ENCODE measurements at regions not wholly inside any gene's neighbourhood (a gene's known extent, or its start where the extent isn't known, plus 50 kb on each side); places are given as distances from the start of the nearest gene placed in this dataset.
"Not testable (repeated sequence)": the region's sequence is repeated elsewhere in the genome, so short reads cannot be mapped to it uniquely, and the experiment has no call there.

- TF ChIP-seq SP1 (IDR thresholded peaks at IDR 0.05); ZNF384 (IDR thresholded peaks at IDR 0.05); HDGF (IDR thresholded peaks at IDR 0.05; ENCODE audit: borderline replicate concordance); BHLHE40 (IDR thresholded peaks at IDR 0.05; ENCODE audit: borderline replicate concordance); FOXM1 (IDR thresholded peaks at IDR 0.05; ENCODE audit: borderline replicate concordance); ARNT (IDR thresholded peaks at IDR 0.05); FOXK2 (IDR thresholded peaks at IDR 0.05); FOXA1 (IDR thresholded peaks at IDR 0.05); SUZ12 (IDR thresholded peaks at IDR 0.05); TARDBP (IDR thresholded peaks at IDR 0.05); ELF4 (IDR thresholded peaks at IDR 0.05); CTBP1 (IDR thresholded peaks at IDR 0.05; ENCODE audit: borderline replicate concordance): not testable (repeated sequence)
These were observed 111.3 kb upstream of the ZSWIM2 start for GRCh38 chr2:186960241-186960640.
